ENCODE measurements at regions not wholly inside any gene's neighbourhood (a gene's known extent, or its start where the extent isn't known, plus 50 kb on each side); places are given as distances from the start of the nearest gene placed in this dataset.

- no peak for DNase-seq (ENCODE audit: insufficient read length, low spot score)
- TF ChIP-seq PAX5 (IDR thresholded peaks at IDR 0.05; ENCODE audit: insufficient read depth, low read length, severe bottlenecking) (no peak), SPI1 (IDR thresholded peaks at IDR 0.05; ENCODE audit: low read depth, low read length) (no peak), TAF1 (IDR thresholded peaks at IDR 0.05; ENCODE audit: low read depth, low read length) (no peak), POLR2A (IDR thresholded peaks at IDR 0.05; ENCODE audit: low read depth, low read length) (no peak), POLR2AphosphoS5 (IDR thresholded peaks at IDR 0.05; ENCODE audit: low read depth, low read length) (no peak), POU2F2 (IDR thresholded peaks at IDR 0.05; ENCODE audit: low read depth, low read length) (no peak)
- FAIRE-seq = no peak
Observed at GRCh38 chr3:99069973-99070372, 168.5 kb upstream of the DCBLD2 start.

GRCh38 chr3:99066863-99067262, 165.4 kb upstream of the DCBLD2 start:
- FAIRE-seq (no peak), DNase-seq (ENCODE audit: insufficient read length, low spot score) (no peak)
- TF ChIP-seq POU2F2 (IDR thresholded peaks at IDR 0.05; ENCODE audit: low read depth, low read length) (no peak), POLR2AphosphoS5 (IDR thresholded peaks at IDR 0.05; ENCODE audit: low read depth, low read length) (no peak), POLR2A (IDR thresholded peaks at IDR 0.05; ENCODE audit: low read depth, low read length) (no peak), SPI1 (IDR thresholded peaks at IDR 0.05; ENCODE audit: low read depth, low read length) (no peak), PAX5 (IDR thresholded peaks at IDR 0.05; ENCODE audit: insufficient read depth, low read length, severe bottlenecking) (no peak), TAF1 (IDR thresholded peaks at IDR 0.05; ENCODE audit: low read depth, low read length) (no peak)

GRCh38 chr3:99049164-99049563, 147.7 kb upstream of the DCBLD2 start:
- TF ChIP-seq TAF1 (IDR thresholded peaks at IDR 0.05; ENCODE audit: low read depth, low read length) = no peak
- no peak for TF ChIP-seq POLR2AphosphoS5 (IDR thresholded peaks at IDR 0.05; ENCODE audit: low read depth, low read length)
- TF ChIP-seq SPI1 (IDR thresholded peaks at IDR 0.05; ENCODE audit: low read depth, low read length) = no peak
- no peak for TF ChIP-seq PAX5 (IDR thresholded peaks at IDR 0.05; ENCODE audit: insufficient read depth, low read length, severe bottlenecking)
- TF ChIP-seq POU2F2 (IDR thresholded peaks at IDR 0.05; ENCODE audit: low read depth, low read length) = no peak
- TF ChIP-seq POLR2A (IDR thresholded peaks at IDR 0.05; ENCODE audit: low read depth, low read length) = no peak
- FAIRE-seq = no peak
- DNase-seq (ENCODE audit: insufficient read length, low spot score) = no peak

GRCh38 chr3:99041747-99042146, 140.3 kb upstream of the DCBLD2 start:
- no peak for DNase-seq (ENCODE audit: insufficient read length, low spot score)
- no peak for TF ChIP-seq POLR2AphosphoS5 (IDR thresholded peaks at IDR 0.05; ENCODE audit: low read depth, low read length)
- TF ChIP-seq PAX5 (IDR thresholded peaks at IDR 0.05; ENCODE audit: insufficient read depth, low read length, severe bottlenecking) = no peak
- TF ChIP-seq POLR2A (IDR thresholded peaks at IDR 0.05; ENCODE audit: low read depth, low read length) = no peak
- no peak for TF ChIP-seq SPI1 (IDR thresholded peaks at IDR 0.05; ENCODE audit: low read depth, low read length)
- TF ChIP-seq TAF1 (IDR thresholded peaks at IDR 0.05; ENCODE audit: low read depth, low read length) = no peak
- no peak for TF ChIP-seq POU2F2 (IDR thresholded peaks at IDR 0.05; ENCODE audit: low read depth, low read length)
- FAIRE-seq = no peak

- FAIRE-seq (no peak), DNase-seq (ENCODE audit: insufficient read length, low spot score) (no peak)
- TF ChIP-seq POLR2A (IDR thresholded peaks at IDR 0.05; ENCODE audit: low read depth, low read length) (no peak), POU2F2 (IDR thresholded peaks at IDR 0.05; ENCODE audit: low read depth, low read length) (no peak), POLR2AphosphoS5 (IDR thresholded peaks at IDR 0.05; ENCODE audit: low read depth, low read length) (no peak), SPI1 (IDR thresholded peaks at IDR 0.05; ENCODE audit: low read depth, low read length) (no peak), TAF1 (IDR thresholded peaks at IDR 0.05; ENCODE audit: low read depth, low read length) (no peak), PAX5 (IDR thresholded peaks at IDR 0.05; ENCODE audit: insufficient read depth, low read length, severe bottlenecking) (no peak)
Observed at GRCh38 chr3:99031778-99032177, 130.3 kb upstream of the DCBLD2 start.

GRCh38 chr3:99023590-99024192, 122.2 kb upstream of the DCBLD2 start:
- no peak for FAIRE-seq
- no peak for DNase-seq (ENCODE audit: insufficient read length, low spot score)
- TF ChIP-seq POLR2AphosphoS5 (IDR thresholded peaks at IDR 0.05; ENCODE audit: low read depth, low read length) (no peak), SPI1 (IDR thresholded peaks at IDR 0.05; ENCODE audit: low read depth, low read length) (no peak), POLR2A (IDR thresholded peaks at IDR 0.05; ENCODE audit: low read depth, low read length) (no peak), PAX5 (IDR thresholded peaks at IDR 0.05; ENCODE audit: insufficient read depth, low read length, severe bottlenecking) (no peak), TAF1 (IDR thresholded peaks at IDR 0.05; ENCODE audit: low read depth, low read length) (no peak), POU2F2 (IDR thresholded peaks at IDR 0.05; ENCODE audit: low read depth, low read length) (no peak)

- no peak for DNase-seq (ENCODE audit: insufficient read length, low spot score)
- TF ChIP-seq PAX5 (IDR thresholded peaks at IDR 0.05; ENCODE audit: insufficient read depth, low read length, severe bottlenecking) (no peak), POLR2A (IDR thresholded peaks at IDR 0.05; ENCODE audit: low read depth, low read length) (no peak), TAF1 (IDR thresholded peaks at IDR 0.05; ENCODE audit: low read depth, low read length) (no peak), POU2F2 (IDR thresholded peaks at IDR 0.05; ENCODE audit: low read depth, low read length) (no peak), SPI1 (IDR thresholded peaks at IDR 0.05; ENCODE audit: low read depth, low read length) (no peak), POLR2AphosphoS5 (IDR thresholded peaks at IDR 0.05; ENCODE audit: low read depth, low read length) (no peak)
- FAIRE-seq = no peak
Observed at GRCh38 chr3:99021466-99021865, 120.0 kb upstream of the DCBLD2 start.

- no peak for TF ChIP-seq POLR2A (IDR thresholded peaks at IDR 0.05; ENCODE audit: low read depth, low read length)
- TF ChIP-seq SPI1 (IDR thresholded peaks at IDR 0.05; ENCODE audit: low read depth, low read length) = no peak
- TF ChIP-seq TAF1 (IDR thresholded peaks at IDR 0.05; ENCODE audit: low read depth, low read length) = no peak
- no peak for TF ChIP-seq POLR2AphosphoS5 (IDR thresholded peaks at IDR 0.05; ENCODE audit: low read depth, low read length)
- TF ChIP-seq POU2F2 (IDR thresholded peaks at IDR 0.05; ENCODE audit: low read depth, low read length) = no peak
- TF ChIP-seq PAX5 (IDR thresholded peaks at IDR 0.05; ENCODE audit: insufficient read depth, low read length, severe bottlenecking) = no peak
- no peak for FAIRE-seq
Observed at GRCh38 chr3:99016452-99016851, 115.0 kb upstream of the DCBLD2 start.

GRCh38 chr3:99013777-99014315, 112.4 kb upstream of the DCBLD2 start:
- FAIRE-seq (no peak), DNase-seq (ENCODE audit: insufficient read length, low spot score) (no peak)
- no peak for TF ChIP-seq POLR2A (IDR thresholded peaks at IDR 0.05; ENCODE audit: low read depth, low read length)
- TF ChIP-seq PAX5 (IDR thresholded peaks at IDR 0.05; ENCODE audit: insufficient read depth, low read length, severe bottlenecking) = no peak
- TF ChIP-seq POU2F2 (IDR thresholded peaks at IDR 0.05; ENCODE audit: low read depth, low read length) = no peak
- no peak for TF ChIP-seq SPI1 (IDR thresholded peaks at IDR 0.05; ENCODE audit: low read depth, low read length)
- no peak for TF ChIP-seq POLR2AphosphoS5 (IDR thresholded peaks at IDR 0.05; ENCODE audit: low read depth, low read length)
- no peak for TF ChIP-seq TAF1 (IDR thresholded peaks at IDR 0.05; ENCODE audit: low read depth, low read length)

More at GRCh38 chr3:99016452-99016851, 115.0 kb upstream of the DCBLD2 start:
- no peak for DNase-seq (ENCODE audit: insufficient read length, low spot score)
